ENCODE measurements at regions not wholly inside any gene's neighbourhood (a gene's known extent, or its start where the extent isn't known, plus 50 kb on each side); places are given as distances from the start of the nearest gene placed in this dataset.

DNA sequence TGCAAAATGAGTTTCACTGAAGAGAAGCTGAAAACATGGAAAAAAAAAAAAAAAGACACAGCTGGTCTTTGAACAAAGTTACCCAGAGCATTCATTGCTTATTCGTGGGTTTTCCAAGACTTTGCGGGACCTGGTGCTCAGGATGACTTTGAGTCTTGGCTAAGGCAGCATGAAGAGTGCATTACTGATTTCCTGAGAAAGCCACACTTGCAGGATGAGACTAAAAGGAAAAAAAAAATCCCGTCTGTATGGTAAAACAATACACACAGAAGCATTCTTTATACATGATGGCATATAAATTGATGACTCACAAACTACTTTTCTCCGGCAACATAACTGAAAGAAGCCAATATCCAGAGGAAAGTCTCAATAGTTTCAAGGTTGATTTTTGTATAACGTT lies 195.4 kb downstream of the SPP2 start:
- Mint-ChIP-seq H3K4me1 (peaks cover 9 to 11% of the 10 kb centered on the region in 2 donors), H3K27ac (no peak overlapping the region), H3K27me3 (ENCODE audit: low read depth in 2 of 2) (no peaks in the 10 kb centered on the region), H3K9me3 (no peaks in the 10 kb centered on the region), H3K4me3 (no peak overlapping the region), H3K36me3 (no peaks in the 10 kb centered on the region)
- no peak overlapping the region for H3K4me3 ChIP-seq (ENCODE audit: low read length)
- H3K9me3 ChIP-seq (ENCODE audit: control insufficient read depth, insufficient read depth, low read length): no peaks in the 10 kb centered on the region
- intact Hi-C loops (cut with micrococcal nuclease): no loop called here
- H3K4me1 ChIP-seq (ENCODE audit: control insufficient read depth, insufficient read depth, low read length): no peaks in the 10 kb centered on the region
- TF ChIP-seq, protein P1, sequence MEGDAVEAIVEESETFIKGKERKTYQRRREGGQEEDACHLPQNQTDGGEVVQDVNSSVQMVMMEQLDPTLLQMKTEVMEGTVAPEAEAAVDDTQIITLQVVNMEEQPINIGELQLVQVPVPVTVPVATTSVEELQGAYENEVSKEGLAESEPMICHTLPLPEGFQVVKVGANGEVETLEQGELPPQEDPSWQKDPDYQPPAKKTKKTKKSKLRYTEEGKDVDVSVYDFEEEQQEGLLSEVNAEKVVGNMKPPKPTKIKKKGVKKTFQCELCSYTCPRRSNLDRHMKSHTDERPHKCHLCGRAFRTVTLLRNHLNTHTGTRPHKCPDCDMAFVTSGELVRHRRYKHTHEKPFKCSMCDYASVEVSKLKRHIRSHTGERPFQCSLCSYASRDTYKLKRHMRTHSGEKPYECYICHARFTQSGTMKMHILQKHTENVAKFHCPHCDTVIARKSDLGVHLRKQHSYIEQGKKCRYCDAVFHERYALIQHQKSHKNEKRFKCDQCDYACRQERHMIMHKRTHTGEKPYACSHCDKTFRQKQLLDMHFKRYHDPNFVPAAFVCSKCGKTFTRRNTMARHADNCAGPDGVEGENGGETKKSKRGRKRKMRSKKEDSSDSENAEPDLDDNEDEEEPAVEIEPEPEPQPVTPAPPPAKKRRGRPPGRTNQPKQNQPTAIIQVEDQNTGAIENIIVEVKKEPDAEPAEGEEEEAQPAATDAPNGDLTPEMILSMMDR (IDR thresholded peaks at IDR 0.05): no peak
- 87% methylated on average over 3 of the region's 5 CpGs for WGBS (ENCODE audit: insufficient coverage)
- H3K27me3 ChIP-seq (ENCODE audit: control insufficient read depth, insufficient read depth, low read length): no peaks in the 10 kb centered on the region
- H3K36me3 ChIP-seq (ENCODE audit: control insufficient read depth, insufficient read depth, low read length): no peaks in the 10 kb centered on the region
- ATAC-seq: no peak
- H3K27ac ChIP-seq (ENCODE audit: low read length): no peak overlapping the region
- no peak for DNase-seq

DNA sequence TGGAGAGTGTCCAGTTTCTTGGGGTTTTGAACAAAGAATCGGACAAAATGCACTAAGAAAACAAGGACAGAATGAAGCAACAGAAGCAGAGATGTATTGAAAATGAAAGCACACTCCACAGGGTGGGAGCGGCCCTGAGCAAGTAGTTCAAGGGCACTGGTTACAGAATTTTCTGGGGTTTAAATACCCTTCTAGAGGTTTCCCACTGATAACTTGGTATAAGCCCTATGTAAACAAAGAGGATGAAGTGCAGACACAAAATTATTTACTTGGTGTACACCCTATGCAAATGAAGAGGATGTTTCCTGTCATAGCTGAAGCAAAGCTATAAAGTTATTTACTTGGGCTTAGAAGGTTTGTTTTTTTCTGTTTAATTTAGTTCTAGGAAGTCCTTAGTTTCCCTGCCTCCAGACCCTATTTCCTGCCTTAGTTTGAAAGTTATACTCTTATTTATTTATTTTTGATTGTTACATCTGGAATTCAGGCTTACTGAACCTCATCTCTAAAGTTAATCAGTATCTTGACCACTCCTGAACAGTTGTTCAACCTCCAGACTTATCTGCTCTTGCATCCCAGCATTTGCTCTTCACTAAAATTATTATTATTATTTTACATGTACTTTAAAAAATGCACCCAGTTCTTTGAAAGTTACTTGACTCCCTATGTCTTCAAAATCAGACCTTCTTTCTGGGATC lies 193.5 kb downstream of the SPP2 start:
- TF ChIP-seq, protein P1 (IDR thresholded peaks at IDR 0.05): no peak
- H3K9me3 ChIP-seq (ENCODE audit: control insufficient read depth, insufficient read depth, low read length): no peaks in the 10 kb centered on the region
- H3K4me3 ChIP-seq (ENCODE audit: low read length): peak overlapping the region; percentile 5
- Mint-ChIP-seq H3K36me3 (no peaks in the 10 kb centered on the region), H3K4me3 (peak overlapping the region; percentile 82), H3K27ac (peak overlapping the region; percentile 71 to 83), H3K9me3 (no peaks in the 10 kb centered on the region), H3K27me3 (ENCODE audit: low read depth in 2 of 2) (no peaks in the 10 kb centered on the region), H3K4me1 (peaks cover 9 to 11% of the 10 kb centered on the region in 2 donors)
- no peaks in the 10 kb centered on the region for H3K4me1 ChIP-seq (ENCODE audit: control insufficient read depth, insufficient read depth, low read length)
- intact Hi-C loops (cut with micrococcal nuclease): no loop called here
- ATAC-seq (peak; percentile 18 to 49 (median 40)), DNase-seq (peak in 1 of 2 donors; percentile 31)
- WGBS (ENCODE audit: insufficient coverage): 51% methylated on average over 2 of the region's 2 CpGs
- H3K36me3 ChIP-seq (ENCODE audit: control insufficient read depth, insufficient read depth, low read length): no peaks in the 10 kb centered on the region
- H3K27ac ChIP-seq (ENCODE audit: low read length): peak overlapping the region; percentile 52
- H3K27me3 ChIP-seq (ENCODE audit: control insufficient read depth, insufficient read depth, low read length): no peaks in the 10 kb centered on the region

DNA sequence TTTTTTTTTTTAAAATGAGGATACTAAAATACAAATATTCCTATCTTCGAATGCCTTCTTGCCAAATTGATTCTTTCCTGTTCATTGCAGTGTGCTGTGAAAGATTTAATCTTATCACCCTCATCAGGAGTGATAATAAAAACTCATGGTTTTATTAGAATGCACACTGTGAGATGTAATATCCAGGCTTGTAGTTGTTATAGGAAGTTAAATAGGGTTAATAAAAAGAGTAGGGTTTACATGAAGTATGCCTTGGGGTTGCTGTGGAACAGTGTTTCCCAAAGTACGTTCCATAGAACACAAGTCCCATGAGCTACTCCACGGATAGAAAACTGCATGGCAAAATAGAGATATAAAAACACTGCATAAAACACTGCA lies 191.9 kb downstream of the SPP2 start:
- no peaks in the 10 kb centered on the region for H3K36me3 Mint-ChIP-seq
- no peak overlapping the region for H3K4me3 Mint-ChIP-seq
- no peaks in the 10 kb centered on the region for H3K9me3 ChIP-seq (ENCODE audit: control insufficient read depth, insufficient read depth, low read length)
- 96% methylated on average over 2 of the region's 3 CpGs for WGBS (ENCODE audit: insufficient coverage)
- peaks cover 9 to 11% of the 10 kb centered on the region in 2 donors for H3K4me1 Mint-ChIP-seq
- no peak for ATAC-seq
- intact Hi-C loops (cut with micrococcal nuclease): no loop called here
- no peaks in the 10 kb centered on the region for H3K27me3 ChIP-seq (ENCODE audit: control insufficient read depth, insufficient read depth, low read length)
- H3K27ac ChIP-seq (ENCODE audit: low read length): no peak overlapping the region
- H3K4me1 ChIP-seq (ENCODE audit: control insufficient read depth, insufficient read depth, low read length): no peaks in the 10 kb centered on the region
- H3K27ac Mint-ChIP-seq: no peak overlapping the region
- TF ChIP-seq, protein P1 (IDR thresholded peaks at IDR 0.05): no peak
- no peak overlapping the region for H3K4me3 ChIP-seq (ENCODE audit: low read length)
- DNase-seq: no peak
- no peaks in the 10 kb centered on the region for H3K9me3 Mint-ChIP-seq
- H3K36me3 ChIP-seq (ENCODE audit: control insufficient read depth, insufficient read depth, low read length): no peaks in the 10 kb centered on the region
- no peaks in the 10 kb centered on the region for H3K27me3 Mint-ChIP-seq (ENCODE audit: low read depth in 2 of 2)

Data from natural killer cell (primary cell).